Left ventricle myocardium inferior (tissue), 1 donor: ENCODE measurements at regions not wholly inside any gene's neighbourhood (a gene's known extent, or its start where the extent isn't known, plus 50 kb on each side); places are given as distances from the start of the nearest gene placed in this dataset.

ENCODE experiments used
- DNase-seq: peaks from one replicate; pipeline ENCODE4 v3.0.0-alpha.2; 2020
- H3K27ac ChIP-seq: fragments of 200-600 bp; replicated peaks from 2 replicates; pipeline ENCODE4 v1.8.0; 2021
- H3K27me3 ChIP-seq: fragments of 200-600 bp; 2 replicates; pipeline ENCODE4 v1.8.0; 2021; ENCODE audit warnings: low read depth
- H3K36me3 ChIP-seq: fragments of 200-600 bp; 2 replicates; pipeline ENCODE4 v1.8.0; 2021
- H3K4me1 ChIP-seq: fragments of 200-600 bp; 2 replicates; pipeline ENCODE4 v1.8.0; 2021
- H3K4me3 ChIP-seq: fragments of 200-600 bp; 2 replicates; pipeline ENCODE4 v1.8.0; 2021; ENCODE audit warnings: mild to moderate bottlenecking, moderate library complexity
- H3K9me3 ChIP-seq: fragments of 200-600 bp; replicated peaks from 2 replicates; pipeline ENCODE4 v1.8.0; 2021
- intact Hi-C: fragments of 100-400 bp; cut with micrococcal nuclease; formaldehyde crosslinking; loops from one replicate; pipeline ENCODE4 v1.11.0; 2022
- TF ChIP-seq, protein P1 (sequence below): fragments of 200-600 bp; IDR thresholded peaks from 2 replicates; pipeline ENCODE4 v1.8.0; 2021; ENCODE audit warnings: antibody characterized with exemption, mild to moderate bottlenecking, borderline replicate concordance
- donor health status: DM: no; HTN: yes; CAD: no; lungs with severe emphysema.

DNA sequence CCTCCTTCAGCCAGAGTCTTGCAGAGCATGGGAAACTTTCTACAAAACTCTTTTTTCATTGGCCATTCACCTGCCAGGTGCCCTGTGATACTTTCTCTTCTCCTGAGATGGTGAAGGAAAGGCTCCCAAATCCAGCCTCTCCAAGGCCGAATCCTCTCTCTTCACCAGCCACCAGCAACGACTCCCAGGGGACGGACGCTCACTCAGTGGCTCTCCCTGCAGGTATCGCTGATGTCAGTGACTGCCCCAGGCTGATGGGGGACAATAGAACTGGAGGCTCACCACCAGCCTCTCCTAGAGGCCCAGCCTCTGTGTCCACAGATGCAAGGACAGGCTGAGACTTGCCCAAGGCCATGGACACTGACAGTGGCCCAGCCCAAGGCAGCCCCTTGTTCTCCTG is 204.1 kb downstream of the BCL11B start:
- H3K4me1 ChIP-seq = no peaks in the 10 kb centered on the region
- H3K9me3 ChIP-seq = peaks cover 22% of the 10 kb centered on the region
- H3K36me3 ChIP-seq = no peaks in the 10 kb centered on the region
- no peak overlapping the region for H3K27ac ChIP-seq
- peaks cover 19% of the 10 kb centered on the region for H3K27me3 ChIP-seq
- TF ChIP-seq, protein P1, sequence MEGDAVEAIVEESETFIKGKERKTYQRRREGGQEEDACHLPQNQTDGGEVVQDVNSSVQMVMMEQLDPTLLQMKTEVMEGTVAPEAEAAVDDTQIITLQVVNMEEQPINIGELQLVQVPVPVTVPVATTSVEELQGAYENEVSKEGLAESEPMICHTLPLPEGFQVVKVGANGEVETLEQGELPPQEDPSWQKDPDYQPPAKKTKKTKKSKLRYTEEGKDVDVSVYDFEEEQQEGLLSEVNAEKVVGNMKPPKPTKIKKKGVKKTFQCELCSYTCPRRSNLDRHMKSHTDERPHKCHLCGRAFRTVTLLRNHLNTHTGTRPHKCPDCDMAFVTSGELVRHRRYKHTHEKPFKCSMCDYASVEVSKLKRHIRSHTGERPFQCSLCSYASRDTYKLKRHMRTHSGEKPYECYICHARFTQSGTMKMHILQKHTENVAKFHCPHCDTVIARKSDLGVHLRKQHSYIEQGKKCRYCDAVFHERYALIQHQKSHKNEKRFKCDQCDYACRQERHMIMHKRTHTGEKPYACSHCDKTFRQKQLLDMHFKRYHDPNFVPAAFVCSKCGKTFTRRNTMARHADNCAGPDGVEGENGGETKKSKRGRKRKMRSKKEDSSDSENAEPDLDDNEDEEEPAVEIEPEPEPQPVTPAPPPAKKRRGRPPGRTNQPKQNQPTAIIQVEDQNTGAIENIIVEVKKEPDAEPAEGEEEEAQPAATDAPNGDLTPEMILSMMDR = no peak
- intact Hi-C loops = no loop called here
- H3K4me3 ChIP-seq = no peak overlapping the region
- no peak for DNase-seq

DNA sequence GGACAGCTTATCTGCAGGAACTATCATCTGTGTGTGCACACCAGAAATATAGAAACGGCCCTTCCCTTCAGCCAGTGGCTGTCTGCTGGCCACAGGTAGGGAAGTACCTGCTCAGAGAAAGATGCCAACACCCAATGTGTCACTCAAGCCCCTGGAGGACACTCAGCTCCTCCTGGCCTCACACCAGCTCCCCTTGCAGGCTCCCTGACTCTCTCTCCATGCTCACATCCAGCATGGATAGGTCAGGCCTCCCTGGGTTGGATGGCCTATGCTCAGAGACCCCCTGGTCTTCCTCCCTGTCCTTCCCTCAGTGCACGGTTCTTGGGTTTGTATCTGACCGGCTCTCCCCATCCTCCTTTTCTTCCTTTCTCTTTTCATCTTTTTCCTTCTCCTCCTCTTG is 202.1 kb downstream of the BCL11B start:
- TF ChIP-seq, protein P1 = no peak
- DNase-seq = no peak
- no peaks in the 10 kb centered on the region for H3K36me3 ChIP-seq
- H3K9me3 ChIP-seq = peaks cover 22% of the 10 kb centered on the region
- intact Hi-C loops = no loop called here
- peaks cover 21% of the 10 kb centered on the region for H3K27me3 ChIP-seq
- H3K4me1 ChIP-seq = no peaks in the 10 kb centered on the region
- H3K27ac ChIP-seq = no peak overlapping the region
- no peak overlapping the region for H3K4me3 ChIP-seq

DNA sequence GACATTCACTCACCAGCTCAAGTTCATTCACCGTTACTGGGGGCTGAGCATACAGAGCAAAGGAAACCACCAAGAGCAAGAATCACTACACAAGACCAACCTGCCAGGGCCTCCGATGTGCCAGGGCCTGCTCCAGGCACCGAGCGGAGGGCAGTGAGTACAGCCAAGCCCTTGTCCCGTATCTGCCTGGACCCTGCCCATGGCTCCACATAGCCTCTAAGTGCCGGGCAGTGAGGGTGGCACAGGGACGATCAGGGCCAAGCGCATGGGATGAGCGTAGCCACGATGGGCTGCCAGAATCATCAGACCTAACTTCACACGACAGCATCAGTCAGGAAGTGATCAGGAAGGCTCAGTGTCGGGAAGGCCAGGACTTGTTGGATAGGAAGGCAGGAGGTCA is 199.6 kb downstream of the BCL11B start:
- Histone ChIP-seq H3K4me1 (no peaks in the 10 kb centered on the region), H3K9me3 (peaks cover 22% of the 10 kb centered on the region), H3K36me3 (no peaks in the 10 kb centered on the region), H3K27ac (no peak overlapping the region), H3K27me3 (peaks cover 20% of the 10 kb centered on the region), H3K4me3 (no peak overlapping the region)
- TF ChIP-seq, protein P1 = no peak
- DNase-seq = no peak
- intact Hi-C loops = no loop called here

DNA sequence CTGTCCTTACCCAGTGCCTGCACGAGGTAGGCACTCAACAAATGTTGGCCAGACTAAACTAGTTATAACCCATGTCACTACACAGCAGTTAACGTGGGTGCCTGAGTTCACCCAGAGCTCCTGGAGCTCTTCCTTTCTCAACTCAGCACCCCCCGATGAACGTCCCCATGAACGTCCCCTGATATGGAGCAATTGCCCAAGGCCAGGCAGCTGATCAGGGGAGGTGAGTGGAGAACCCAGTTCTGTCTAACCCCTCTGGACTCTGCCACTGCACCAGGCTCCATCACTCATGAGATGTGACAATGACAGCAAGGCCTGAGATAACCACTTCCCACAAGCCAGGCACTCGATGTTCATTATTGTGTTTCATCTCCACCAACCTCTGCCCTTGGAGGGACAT is 199.0 kb downstream of the BCL11B start:
- Histone ChIP-seq H3K27me3 (peaks cover 26% of the 10 kb centered on the region), H3K4me1 (no peaks in the 10 kb centered on the region), H3K27ac (no peak overlapping the region), H3K36me3 (no peaks in the 10 kb centered on the region), H3K4me3 (no peak overlapping the region), H3K9me3 (peaks cover 22% of the 10 kb centered on the region)
- TF ChIP-seq, protein P1 = no peak
- DNase-seq = no peak
- intact Hi-C loops = no loop called here

DNA sequence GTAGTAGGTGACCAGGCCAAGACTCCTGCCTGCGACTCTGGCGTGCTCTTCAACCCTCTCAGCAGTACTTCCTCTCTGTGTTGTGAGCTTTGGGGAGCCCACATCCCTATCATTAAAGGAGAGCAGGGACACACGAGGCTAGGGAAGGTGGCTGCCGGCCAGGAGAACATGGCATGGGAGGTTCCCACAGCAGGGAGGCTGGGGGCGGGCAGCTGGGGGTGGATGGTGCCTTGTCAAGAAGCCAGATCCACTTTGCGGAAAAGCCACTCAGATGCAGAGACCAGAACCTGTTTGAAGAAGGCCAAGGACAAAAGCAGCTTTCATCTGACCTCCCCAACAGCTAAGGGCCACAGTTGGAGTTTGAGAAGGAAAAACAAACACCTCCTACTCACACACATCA is 198.6 kb downstream of the BCL11B start:
- DNase-seq = no peak
- Histone ChIP-seq H3K9me3 (peaks cover 22% of the 10 kb centered on the region), H3K4me3 (no peak overlapping the region), H3K27me3 (peaks cover 30% of the 10 kb centered on the region), H3K27ac (no peak overlapping the region), H3K36me3 (no peaks in the 10 kb centered on the region), H3K4me1 (no peaks in the 10 kb centered on the region)
- intact Hi-C loops = no loop called here
- TF ChIP-seq, protein P1 = no peak

DNA sequence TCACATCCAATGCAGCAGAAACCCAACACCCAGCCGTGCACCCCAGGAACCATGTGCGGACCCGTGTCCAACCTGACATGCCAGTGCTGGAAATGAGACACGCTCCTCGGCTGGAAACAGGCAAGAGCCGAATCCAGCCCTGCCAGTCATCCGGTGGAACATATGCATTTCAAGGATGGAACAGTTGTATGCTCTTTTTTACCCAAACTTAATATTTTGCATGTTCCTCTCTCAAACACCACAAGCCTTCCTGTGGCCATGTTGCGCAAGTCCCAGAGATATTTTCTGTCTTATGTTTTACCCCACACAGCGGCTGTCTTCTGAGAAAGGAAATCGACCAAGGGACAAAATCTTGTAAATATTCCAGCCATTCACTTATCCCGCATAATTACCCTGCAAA is 196.9 kb downstream of the BCL11B start:
- DNase-seq = no peak
- no peak overlapping the region for H3K4me3 ChIP-seq
- peaks cover 40% of the 10 kb centered on the region for H3K27me3 ChIP-seq
- TF ChIP-seq, protein P1 = no peak
- H3K9me3 ChIP-seq = peaks cover 19% of the 10 kb centered on the region
- intact Hi-C loops = no loop called here
- H3K4me1 ChIP-seq = no peaks in the 10 kb centered on the region
- H3K27ac ChIP-seq = no peak overlapping the region
- no peaks in the 10 kb centered on the region for H3K36me3 ChIP-seq
